Upper lobe of left lung (tissue), 4 donors: ENCODE measurements at regions not wholly inside any gene's neighbourhood (a gene's known extent, or its start where the extent isn't known, plus 50 kb on each side); places are given as distances from the start of the nearest gene placed in this dataset.

Source experiments
- EP300 ChIP-seq, 4 donors: sonication (generic); formaldehyde crosslinking; IDR thresholded peaks; one replicate each; pipeline ENCODE4 v1.5.1; 2017; ENCODE audit warnings: antibody characterized with exemption in 4 of 4, control low read depth in 2 of 4
- POLR2A ChIP-seq, 4 donors: fragments of 450-650 bp; IDR thresholded peaks; one replicate each; pipeline ENCODE4 v1.5.1; 2016 to 2017; ENCODE audit warnings: antibody characterized with exemption in 4 of 4, mild to moderate bottlenecking in 2 of 4
- POLR2AphosphoS5 ChIP-seq, 2 donors: sonication (generic); formaldehyde crosslinking; IDR thresholded peaks; one replicate each; pipeline ENCODE4 v1.5.1; 2017; ENCODE audit warnings: antibody characterized with exemption in 2 of 2
- TF ChIP-seq, protein P1 (sequence below), 6 experiments: fragments of 450-650 bp in 4 of 6; fragments of 200-600 bp in 2 of 6; sonication (generic) in 2 of 6; IDR thresholded peaks; one replicate each; pipeline ENCODE4 v1.5.1; 2016 to 2019; ENCODE audit warnings: antibody characterized with exemption in 6 of 6

DNA sequence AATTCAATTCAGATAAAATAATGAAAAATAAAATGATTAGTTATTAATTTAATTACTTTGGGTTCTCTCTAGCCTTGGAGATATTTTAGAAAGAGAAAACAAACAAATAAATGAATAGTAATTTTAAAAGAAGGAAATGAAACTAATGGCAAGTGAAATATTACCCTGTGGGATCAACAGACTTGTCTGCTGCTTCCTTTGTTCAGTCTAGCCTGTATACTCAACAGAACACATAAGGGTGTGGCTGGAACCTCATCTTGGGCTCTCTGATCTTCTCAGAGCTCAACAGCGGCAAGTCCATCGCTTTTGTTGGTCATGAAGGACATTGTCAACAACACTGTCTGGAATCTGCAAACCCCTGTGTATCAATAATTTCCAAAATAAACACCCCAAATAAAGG lies 904.9 kb downstream of the IPMK start:
- TF ChIP-seq, protein P1, sequence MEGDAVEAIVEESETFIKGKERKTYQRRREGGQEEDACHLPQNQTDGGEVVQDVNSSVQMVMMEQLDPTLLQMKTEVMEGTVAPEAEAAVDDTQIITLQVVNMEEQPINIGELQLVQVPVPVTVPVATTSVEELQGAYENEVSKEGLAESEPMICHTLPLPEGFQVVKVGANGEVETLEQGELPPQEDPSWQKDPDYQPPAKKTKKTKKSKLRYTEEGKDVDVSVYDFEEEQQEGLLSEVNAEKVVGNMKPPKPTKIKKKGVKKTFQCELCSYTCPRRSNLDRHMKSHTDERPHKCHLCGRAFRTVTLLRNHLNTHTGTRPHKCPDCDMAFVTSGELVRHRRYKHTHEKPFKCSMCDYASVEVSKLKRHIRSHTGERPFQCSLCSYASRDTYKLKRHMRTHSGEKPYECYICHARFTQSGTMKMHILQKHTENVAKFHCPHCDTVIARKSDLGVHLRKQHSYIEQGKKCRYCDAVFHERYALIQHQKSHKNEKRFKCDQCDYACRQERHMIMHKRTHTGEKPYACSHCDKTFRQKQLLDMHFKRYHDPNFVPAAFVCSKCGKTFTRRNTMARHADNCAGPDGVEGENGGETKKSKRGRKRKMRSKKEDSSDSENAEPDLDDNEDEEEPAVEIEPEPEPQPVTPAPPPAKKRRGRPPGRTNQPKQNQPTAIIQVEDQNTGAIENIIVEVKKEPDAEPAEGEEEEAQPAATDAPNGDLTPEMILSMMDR (IDR thresholded peaks at IDR 0.05) = no peak
- TF ChIP-seq POLR2A (IDR thresholded peaks at IDR 0.05) (no peak), EP300 (IDR thresholded peaks at IDR 0.05) (no peak), POLR2AphosphoS5 (IDR thresholded peaks at IDR 0.05) (no peak)
